ENCODE measurements at regions not wholly inside any gene's neighbourhood (a gene's known extent, or its start where the extent isn't known, plus 50 kb on each side); places are given as distances from the start of the nearest gene placed in this dataset.

GRCh38 chr1:71196685-71197084 is 115.8 kb upstream of the ZRANB2 start:
- no peaks in the 10 kb centered on the region for H3K9me3 ChIP-seq (ENCODE audit: insufficient read depth, low read length)
- no peaks in the 10 kb centered on the region for H3K4me1 ChIP-seq (ENCODE audit: insufficient read depth, insufficient read length)
- TF ChIP-seq ZNF274 (IDR thresholded peaks at IDR 0.05; ENCODE audit: low read depth, low read length) (no peak), YY1 (IDR thresholded peaks at IDR 0.05; ENCODE audit: insufficient read depth, insufficient read length) (no peak), SUZ12 (IDR thresholded peaks at IDR 0.05; ENCODE audit: extremely low read depth, insufficient read depth, insufficient read length) (no peak)
- H3K36me3 ChIP-seq (ENCODE audit: insufficient read depth, insufficient read length, low read length) = no peaks in the 10 kb centered on the region
- no peak overlapping the region for H3K9ac ChIP-seq (ENCODE audit: insufficient read length, low read depth)
- no peaks in the 10 kb centered on the region for H3K27me3 ChIP-seq (ENCODE audit: insufficient read depth, insufficient read length)
- no peak overlapping the region for H3K4me3 ChIP-seq (ENCODE audit: insufficient read length, low read depth)
- no peak for DNase-seq (ENCODE audit: low read depth, low spot score)

GRCh38 chr1:71193153-71193552 is 112.3 kb upstream of the ZRANB2 start:
- H3K4me1 ChIP-seq (ENCODE audit: insufficient read depth, insufficient read length) = no peaks in the 10 kb centered on the region
- H3K4me3 ChIP-seq (ENCODE audit: insufficient read length, low read depth) = no peak overlapping the region
- H3K27me3 ChIP-seq (ENCODE audit: insufficient read depth, insufficient read length) = no peaks in the 10 kb centered on the region
- H3K9ac ChIP-seq (ENCODE audit: insufficient read length, low read depth) = no peak overlapping the region
- no peaks in the 10 kb centered on the region for H3K9me3 ChIP-seq (ENCODE audit: insufficient read depth, low read length)
- no peak for DNase-seq (ENCODE audit: low read depth, low spot score)
- TF ChIP-seq SUZ12 (IDR thresholded peaks at IDR 0.05; ENCODE audit: extremely low read depth, insufficient read depth, insufficient read length) = no peak
- no peak for TF ChIP-seq YY1 (IDR thresholded peaks at IDR 0.05; ENCODE audit: insufficient read depth, insufficient read length)
- TF ChIP-seq ZNF274 (IDR thresholded peaks at IDR 0.05; ENCODE audit: low read depth, low read length) = no peak
- H3K36me3 ChIP-seq (ENCODE audit: insufficient read depth, insufficient read length, low read length) = no peaks in the 10 kb centered on the region

- no peaks in the 10 kb centered on the region for H3K36me3 ChIP-seq (ENCODE audit: insufficient read depth, insufficient read length, low read length)
- H3K27me3 ChIP-seq (ENCODE audit: insufficient read depth, insufficient read length) = no peaks in the 10 kb centered on the region
- H3K4me3 ChIP-seq (ENCODE audit: insufficient read length, low read depth) = no peak overlapping the region
- H3K4me1 ChIP-seq (ENCODE audit: insufficient read depth, insufficient read length) = no peaks in the 10 kb centered on the region
- DNase-seq (ENCODE audit: low read depth, low spot score) = no peak
- no peaks in the 10 kb centered on the region for H3K9me3 ChIP-seq (ENCODE audit: insufficient read depth, low read length)
- no peak for TF ChIP-seq YY1 (IDR thresholded peaks at IDR 0.05; ENCODE audit: insufficient read depth, insufficient read length)
- TF ChIP-seq SUZ12 (IDR thresholded peaks at IDR 0.05; ENCODE audit: extremely low read depth, insufficient read depth, insufficient read length) = no peak
- no peak for TF ChIP-seq ZNF274 (IDR thresholded peaks at IDR 0.05; ENCODE audit: low read depth, low read length)
- H3K9ac ChIP-seq (ENCODE audit: insufficient read length, low read depth) = no peak overlapping the region
Observed at GRCh38 chr1:71191520-71191919, 110.7 kb upstream of the ZRANB2 start.

- H3K9ac ChIP-seq (ENCODE audit: insufficient read length, low read depth) = no peak overlapping the region
- no peak overlapping the region for H3K4me3 ChIP-seq (ENCODE audit: insufficient read length, low read depth)
- no peaks in the 10 kb centered on the region for H3K4me1 ChIP-seq (ENCODE audit: insufficient read depth, insufficient read length)
- TF ChIP-seq ZNF274 (IDR thresholded peaks at IDR 0.05; ENCODE audit: low read depth, low read length) (no peak), SUZ12 (IDR thresholded peaks at IDR 0.05; ENCODE audit: extremely low read depth, insufficient read depth, insufficient read length) (no peak), YY1 (IDR thresholded peaks at IDR 0.05; ENCODE audit: insufficient read depth, insufficient read length) (no peak)
- no peaks in the 10 kb centered on the region for H3K36me3 ChIP-seq (ENCODE audit: insufficient read depth, insufficient read length, low read length)
- no peaks in the 10 kb centered on the region for H3K27me3 ChIP-seq (ENCODE audit: insufficient read depth, insufficient read length)
- DNase-seq (ENCODE audit: low read depth, low spot score) = no peak
- H3K9me3 ChIP-seq (ENCODE audit: insufficient read depth, low read length) = no peaks in the 10 kb centered on the region
Observed at GRCh38 chr1:71190843-71191242, 110.0 kb upstream of the ZRANB2 start.

GRCh38 chr1:71184410-71184809 is 103.6 kb upstream of the ZRANB2 start:
- no peaks in the 10 kb centered on the region for H3K27me3 ChIP-seq (ENCODE audit: insufficient read depth, insufficient read length)
- no peak overlapping the region for H3K4me3 ChIP-seq (ENCODE audit: insufficient read length, low read depth)
- TF ChIP-seq ZNF274 (IDR thresholded peaks at IDR 0.05; ENCODE audit: low read depth, low read length) (no peak), SUZ12 (IDR thresholded peaks at IDR 0.05; ENCODE audit: extremely low read depth, insufficient read depth, insufficient read length) (no peak), YY1 (IDR thresholded peaks at IDR 0.05; ENCODE audit: insufficient read depth, insufficient read length) (no peak)
- H3K4me1 ChIP-seq (ENCODE audit: insufficient read depth, insufficient read length) = no peaks in the 10 kb centered on the region
- DNase-seq (ENCODE audit: low read depth, low spot score) = no peak
- H3K9ac ChIP-seq (ENCODE audit: insufficient read length, low read depth) = no peak overlapping the region
- no peaks in the 10 kb centered on the region for H3K9me3 ChIP-seq (ENCODE audit: insufficient read depth, low read length)
- no peaks in the 10 kb centered on the region for H3K36me3 ChIP-seq (ENCODE audit: insufficient read depth, insufficient read length, low read length)

- H3K4me3 ChIP-seq (ENCODE audit: insufficient read length, low read depth) = no peak overlapping the region
- H3K4me1 ChIP-seq (ENCODE audit: insufficient read depth, insufficient read length) = no peaks in the 10 kb centered on the region
- no peaks in the 10 kb centered on the region for H3K27me3 ChIP-seq (ENCODE audit: insufficient read depth, insufficient read length)
- H3K9me3 ChIP-seq (ENCODE audit: insufficient read depth, low read length) = no peaks in the 10 kb centered on the region
- no peaks in the 10 kb centered on the region for H3K36me3 ChIP-seq (ENCODE audit: insufficient read depth, insufficient read length, low read length)
- no peak for TF ChIP-seq SUZ12 (IDR thresholded peaks at IDR 0.05; ENCODE audit: extremely low read depth, insufficient read depth, insufficient read length)
- no peak for TF ChIP-seq YY1 (IDR thresholded peaks at IDR 0.05; ENCODE audit: insufficient read depth, insufficient read length)
- no peak for TF ChIP-seq ZNF274 (IDR thresholded peaks at IDR 0.05; ENCODE audit: low read depth, low read length)
- H3K9ac ChIP-seq (ENCODE audit: insufficient read length, low read depth) = no peak overlapping the region
- no peak for DNase-seq (ENCODE audit: low read depth, low spot score)
Observed at GRCh38 chr1:71179997-71180396, 99.2 kb upstream of the ZRANB2 start.

- no peak overlapping the region for H3K9ac ChIP-seq (ENCODE audit: insufficient read length, low read depth)
- no peaks in the 10 kb centered on the region for H3K36me3 ChIP-seq (ENCODE audit: insufficient read depth, insufficient read length, low read length)
- DNase-seq (ENCODE audit: low read depth, low spot score) = no peak
- H3K4me3 ChIP-seq (ENCODE audit: insufficient read length, low read depth) = no peak overlapping the region
- peaks cover 10% of the 10 kb centered on the region; the same call in 1 of the 2 replicates for H3K9me3 ChIP-seq (ENCODE audit: insufficient read depth, low read length)
- no peaks in the 10 kb centered on the region for H3K4me1 ChIP-seq (ENCODE audit: insufficient read depth, insufficient read length)
- H3K27me3 ChIP-seq (ENCODE audit: insufficient read depth, insufficient read length) = no peaks in the 10 kb centered on the region
- no peak for TF ChIP-seq YY1 (IDR thresholded peaks at IDR 0.05; ENCODE audit: insufficient read depth, insufficient read length)
- no peak for TF ChIP-seq SUZ12 (IDR thresholded peaks at IDR 0.05; ENCODE audit: extremely low read depth, insufficient read depth, insufficient read length)
- TF ChIP-seq ZNF274 (IDR thresholded peaks at IDR 0.05; ENCODE audit: low read depth, low read length) = no peak
Observed at GRCh38 chr1:71170925-71171324, 90.1 kb upstream of the ZRANB2 start.
